ENCODE measurements at regions not wholly inside any gene's neighbourhood (a gene's known extent, or its start where the extent isn't known, plus 50 kb on each side); places are given as distances from the start of the nearest gene placed in this dataset.

GRCh38 chr5:98604721-98605425 is 168.6 kb upstream of the RGMB start:
- no peaks in the 10 kb centered on the region for H3K27me3 ChIP-seq (ENCODE audit: control insufficient read depth, insufficient read depth, low read length)
- no peak for DNase-seq
- no peaks in the 10 kb centered on the region for H3K36me3 ChIP-seq (replicated peaks; ENCODE audit: control insufficient read depth, insufficient read depth, low read length)
- H3K4me3 ChIP-seq (ENCODE audit: insufficient read depth, low read depth, low read length) = no peak overlapping the region

- Histone ChIP-seq H3K4me3 (ENCODE audit: insufficient read depth, low read depth, low read length) (no peak overlapping the region), H3K27me3 (ENCODE audit: control insufficient read depth, insufficient read depth, low read length) (no peaks in the 10 kb centered on the region), H3K36me3 (replicated peaks; ENCODE audit: control insufficient read depth, insufficient read depth, low read length) (no peaks in the 10 kb centered on the region)
- no peak for DNase-seq
Measured at GRCh38 chr5:98605426-98605825, 168.0 kb upstream of the RGMB start.

GRCh38 chr5:98606961-98607360 is 166.5 kb upstream of the RGMB start:
- no peaks in the 10 kb centered on the region for H3K27me3 ChIP-seq (ENCODE audit: control insufficient read depth, insufficient read depth, low read length)
- no peak overlapping the region for H3K4me3 ChIP-seq (ENCODE audit: insufficient read depth, low read depth, low read length)
- H3K36me3 ChIP-seq (replicated peaks; ENCODE audit: control insufficient read depth, insufficient read depth, low read length) = no peaks in the 10 kb centered on the region
- no peak for DNase-seq

- Histone ChIP-seq H3K36me3 (replicated peaks; ENCODE audit: control insufficient read depth, insufficient read depth, low read length) (no peaks in the 10 kb centered on the region), H3K4me3 (ENCODE audit: insufficient read depth, low read depth, low read length) (no peak overlapping the region), H3K27me3 (ENCODE audit: control insufficient read depth, insufficient read depth, low read length) (no peaks in the 10 kb centered on the region)
- DNase-seq = no peak
Measured at GRCh38 chr5:98608052-98608451, 165.4 kb upstream of the RGMB start.

- DNase-seq = no peak
- H3K36me3 ChIP-seq (replicated peaks; ENCODE audit: control insufficient read depth, insufficient read depth, low read length) = no peaks in the 10 kb centered on the region
- no peaks in the 10 kb centered on the region for H3K27me3 ChIP-seq (ENCODE audit: control insufficient read depth, insufficient read depth, low read length)
- H3K4me3 ChIP-seq (ENCODE audit: insufficient read depth, low read depth, low read length) = no peak overlapping the region
Measured at GRCh38 chr5:98614341-98614740, 159.1 kb upstream of the RGMB start.

- no peaks in the 10 kb centered on the region for H3K36me3 ChIP-seq (replicated peaks; ENCODE audit: control insufficient read depth, insufficient read depth, low read length)
- no peaks in the 10 kb centered on the region for H3K27me3 ChIP-seq (ENCODE audit: control insufficient read depth, insufficient read depth, low read length)
- no peak for DNase-seq
- H3K4me3 ChIP-seq (ENCODE audit: insufficient read depth, low read depth, low read length) = no peak overlapping the region
Measured at GRCh38 chr5:98621821-98622220, 151.6 kb upstream of the RGMB start.

- H3K27me3 ChIP-seq (ENCODE audit: control insufficient read depth, insufficient read depth, low read length) = no peaks in the 10 kb centered on the region
- no peak for DNase-seq
- H3K36me3 ChIP-seq (replicated peaks; ENCODE audit: control insufficient read depth, insufficient read depth, low read length) = no peaks in the 10 kb centered on the region
- no peak overlapping the region for H3K4me3 ChIP-seq (ENCODE audit: insufficient read depth, low read depth, low read length)
Measured at GRCh38 chr5:98624145-98624880, 149.2 kb upstream of the RGMB start.

- Histone ChIP-seq H3K36me3 (replicated peaks; ENCODE audit: control insufficient read depth, insufficient read depth, low read length) (no peaks in the 10 kb centered on the region), H3K27me3 (ENCODE audit: control insufficient read depth, insufficient read depth, low read length) (no peaks in the 10 kb centered on the region), H3K4me3 (ENCODE audit: insufficient read depth, low read depth, low read length) (no peak overlapping the region)
- DNase-seq = no peak
Measured at GRCh38 chr5:98627121-98627520, 146.3 kb upstream of the RGMB start.

- Histone ChIP-seq H3K36me3 (replicated peaks; ENCODE audit: control insufficient read depth, insufficient read depth, low read length) (no peaks in the 10 kb centered on the region), H3K4me3 (ENCODE audit: insufficient read depth, low read depth, low read length) (no peak overlapping the region), H3K27me3 (ENCODE audit: control insufficient read depth, insufficient read depth, low read length) (no peaks in the 10 kb centered on the region)
- no peak for DNase-seq
Measured at GRCh38 chr5:98630621-98631020, 142.8 kb upstream of the RGMB start.

GRCh38 chr5:98631311-98632054 is 142.0 kb upstream of the RGMB start:
- H3K27me3 ChIP-seq (ENCODE audit: control insufficient read depth, insufficient read depth, low read length) = no peaks in the 10 kb centered on the region
- H3K4me3 ChIP-seq (ENCODE audit: insufficient read depth, low read depth, low read length) = no peak overlapping the region
- H3K36me3 ChIP-seq (replicated peaks; ENCODE audit: control insufficient read depth, insufficient read depth, low read length) = no peaks in the 10 kb centered on the region
- DNase-seq = no peak

GRCh38 chr5:98635656-98636055 is 137.8 kb upstream of the RGMB start:
- H3K36me3 ChIP-seq (replicated peaks; ENCODE audit: control insufficient read depth, insufficient read depth, low read length) = no peaks in the 10 kb centered on the region
- DNase-seq = no peak
- no peak overlapping the region for H3K4me3 ChIP-seq (ENCODE audit: insufficient read depth, low read depth, low read length)
- no peaks in the 10 kb centered on the region for H3K27me3 ChIP-seq (ENCODE audit: control insufficient read depth, insufficient read depth, low read length)

GRCh38 chr5:98637116-98637515 is 136.3 kb upstream of the RGMB start:
- H3K36me3 ChIP-seq (replicated peaks; ENCODE audit: control insufficient read depth, insufficient read depth, low read length) = no peaks in the 10 kb centered on the region
- H3K27me3 ChIP-seq (ENCODE audit: control insufficient read depth, insufficient read depth, low read length) = no peaks in the 10 kb centered on the region
- DNase-seq = no peak
- H3K4me3 ChIP-seq (ENCODE audit: insufficient read depth, low read depth, low read length) = no peak overlapping the region

GRCh38 chr5:98637557-98637956 is 135.9 kb upstream of the RGMB start:
- Histone ChIP-seq H3K27me3 (ENCODE audit: control insufficient read depth, insufficient read depth, low read length) (no peaks in the 10 kb centered on the region), H3K36me3 (replicated peaks; ENCODE audit: control insufficient read depth, insufficient read depth, low read length) (no peaks in the 10 kb centered on the region)
- no peak for DNase-seq

GRCh38 chr5:98638111-98638510 is 135.4 kb upstream of the RGMB start:
- no peaks in the 10 kb centered on the region for H3K27me3 ChIP-seq (ENCODE audit: control insufficient read depth, insufficient read depth, low read length)
- no peak overlapping the region for H3K4me3 ChIP-seq (ENCODE audit: insufficient read depth, low read depth, low read length)

More at GRCh38 chr5:98637557-98637956, 135.9 kb upstream of the RGMB start:
- no peak overlapping the region for H3K4me3 ChIP-seq (ENCODE audit: insufficient read depth, low read depth, low read length)

GRCh38 chr5:98638701-98639100 is 134.8 kb upstream of the RGMB start:
- H3K4me3 ChIP-seq (ENCODE audit: insufficient read depth, low read depth, low read length) = no peak overlapping the region
- DNase-seq = no peak
- H3K36me3 ChIP-seq (replicated peaks; ENCODE audit: control insufficient read depth, insufficient read depth, low read length) = no peaks in the 10 kb centered on the region
- H3K27me3 ChIP-seq (ENCODE audit: control insufficient read depth, insufficient read depth, low read length) = no peaks in the 10 kb centered on the region

More at GRCh38 chr5:98638111-98638510, 135.4 kb upstream of the RGMB start:
- no peaks in the 10 kb centered on the region for H3K36me3 ChIP-seq (replicated peaks; ENCODE audit: control insufficient read depth, insufficient read depth, low read length)
- DNase-seq = no peak

Measured in H7 (cell line).